ENCODE measurements at regions not wholly inside any gene's neighbourhood (a gene's known extent, or its start where the extent isn't known, plus 50 kb on each side); places are given as distances from the start of the nearest gene placed in this dataset.

DNA sequence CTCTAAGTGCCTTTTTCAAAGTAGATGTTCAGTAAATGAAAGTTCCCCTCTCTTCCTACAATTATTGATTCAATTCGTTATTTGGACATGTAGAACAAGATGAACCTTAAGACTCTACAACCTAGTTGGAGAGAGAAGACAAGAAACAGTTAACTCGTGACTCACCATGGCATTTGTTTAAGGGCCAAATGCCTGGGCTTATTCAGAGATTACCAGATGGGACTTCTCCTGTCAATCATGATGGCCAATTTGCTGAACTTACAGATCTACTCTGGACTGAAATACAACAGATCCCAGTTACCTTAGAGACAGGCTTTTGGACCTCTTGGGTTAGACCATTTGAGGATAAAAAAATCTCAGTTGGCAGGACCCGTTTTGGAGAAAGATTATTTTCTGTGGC is 93.5 kb downstream of the C1orf94 start:
- DNase-seq: no peak

DNA sequence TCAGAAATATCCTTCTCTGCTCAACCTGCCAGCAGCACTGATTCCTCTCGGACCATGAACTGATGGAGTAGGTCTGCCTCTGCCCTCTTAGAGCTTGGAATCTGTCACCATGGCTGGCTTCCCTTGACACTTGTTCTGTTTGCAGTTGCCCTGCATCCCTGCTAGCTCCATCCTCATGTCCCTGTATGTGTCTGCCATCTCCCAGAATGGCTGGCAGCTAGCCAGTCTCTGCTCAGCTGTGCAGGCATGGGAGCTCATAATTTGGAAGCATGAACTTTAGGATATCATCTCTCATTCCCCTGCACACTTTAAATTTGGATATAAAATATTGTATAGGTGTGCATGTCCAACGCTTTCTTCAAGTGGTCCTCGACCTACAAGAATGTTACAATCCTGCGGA is 95.4 kb downstream of the C1orf94 start:
- DNase-seq: no peak

DNA sequence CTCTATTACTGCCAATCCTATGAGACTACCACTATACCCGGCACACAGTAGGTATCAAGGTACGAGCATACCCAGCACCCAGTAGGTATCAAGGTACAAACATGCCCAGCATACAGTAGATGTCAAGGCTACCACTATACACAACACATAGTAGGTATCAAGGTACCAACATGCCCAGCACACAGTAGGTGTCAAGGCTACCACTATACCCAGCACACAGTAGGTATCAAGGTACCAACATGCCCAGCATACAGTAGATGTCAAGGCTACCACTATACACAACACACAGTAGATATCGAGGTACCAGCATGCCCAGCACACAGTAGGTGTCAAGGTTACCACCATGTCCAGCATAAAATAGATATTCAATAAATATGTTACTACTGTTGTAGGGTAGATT is 98.4 kb downstream of the C1orf94 start:
- DNase-seq: no peak

DNA sequence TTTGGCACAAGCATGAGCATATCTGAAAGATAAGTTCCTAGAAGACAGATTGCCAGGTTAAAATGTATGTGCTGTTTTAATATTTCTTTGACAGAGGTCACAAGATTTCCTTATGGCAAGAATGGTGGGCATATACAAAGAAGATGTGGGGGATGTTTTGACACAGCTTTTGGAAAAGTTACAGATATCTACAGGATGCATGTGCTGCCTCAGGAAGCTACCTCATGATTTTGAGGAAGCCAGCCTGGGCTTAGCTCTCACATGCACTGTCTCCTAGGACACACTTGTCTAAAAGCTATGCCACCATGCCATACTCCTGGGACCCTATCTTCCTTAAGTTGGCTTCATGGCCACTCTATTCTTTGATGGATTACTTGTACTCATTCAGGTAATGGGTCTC is 99.9 kb downstream of the C1orf94 start:
- DNase-seq: no peak

DNA sequence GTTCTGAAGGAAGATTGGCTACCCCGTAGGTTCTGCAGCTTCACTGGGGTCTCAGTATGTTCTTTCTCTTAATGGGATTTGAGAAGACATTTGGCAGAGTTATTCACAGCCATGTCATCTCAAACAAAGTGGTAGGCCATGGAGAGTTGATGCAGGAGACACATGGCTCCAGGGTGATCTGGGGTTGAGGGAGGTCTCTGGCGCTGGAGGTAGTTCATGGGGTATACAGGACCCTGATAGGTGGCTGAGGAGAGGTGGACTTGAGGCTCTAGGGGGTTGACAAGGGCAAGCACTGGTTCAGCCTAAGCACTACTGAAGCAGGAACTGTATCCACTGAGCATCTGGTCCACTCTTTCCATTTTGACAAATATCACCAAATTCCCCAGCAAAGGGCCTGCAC is 100.4 kb downstream of the C1orf94 start:
- DNase-seq: no peak

DNA sequence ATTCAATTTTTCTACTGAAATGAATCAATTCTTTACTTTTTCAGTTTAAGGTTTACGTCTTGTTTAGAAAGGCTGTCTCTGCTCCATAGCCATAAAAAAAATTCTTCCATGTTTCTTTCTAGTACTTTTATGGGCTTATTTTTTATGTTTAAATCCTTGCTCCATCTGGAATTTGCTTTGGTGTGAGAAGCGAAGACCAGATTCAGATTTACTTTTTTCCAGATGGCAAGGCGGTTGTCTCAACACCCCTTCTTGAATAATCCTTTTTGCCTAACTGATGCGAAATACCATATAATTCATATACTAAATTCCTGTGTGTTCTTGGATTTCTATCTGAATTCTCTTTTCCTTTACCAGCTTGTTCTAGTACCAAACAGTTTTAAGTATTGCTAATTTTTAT is 101.5 kb downstream of the C1orf94 start:
- DNase-seq: no peak

DNA sequence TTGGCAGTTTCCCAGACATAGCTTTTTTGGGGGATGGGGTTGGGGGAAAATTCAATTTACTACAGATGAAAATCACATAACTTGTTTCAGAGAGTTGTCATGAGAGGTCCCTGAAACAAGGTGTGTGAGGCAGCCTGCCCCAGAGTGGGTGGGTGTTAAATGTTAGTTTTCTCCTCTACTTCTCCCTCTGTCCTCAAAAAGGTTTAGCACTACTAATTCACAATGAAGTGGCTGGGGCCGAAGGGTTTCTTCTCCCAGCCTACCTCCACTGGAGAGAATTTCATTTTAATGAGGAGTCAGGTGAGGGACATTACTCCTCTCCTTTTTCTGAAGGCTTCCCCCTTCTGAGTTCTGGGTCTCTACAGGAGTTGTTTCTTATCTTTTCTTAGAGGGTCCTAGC is 103.3 kb downstream of the C1orf94 start:
- no peak for DNase-seq

DNA sequence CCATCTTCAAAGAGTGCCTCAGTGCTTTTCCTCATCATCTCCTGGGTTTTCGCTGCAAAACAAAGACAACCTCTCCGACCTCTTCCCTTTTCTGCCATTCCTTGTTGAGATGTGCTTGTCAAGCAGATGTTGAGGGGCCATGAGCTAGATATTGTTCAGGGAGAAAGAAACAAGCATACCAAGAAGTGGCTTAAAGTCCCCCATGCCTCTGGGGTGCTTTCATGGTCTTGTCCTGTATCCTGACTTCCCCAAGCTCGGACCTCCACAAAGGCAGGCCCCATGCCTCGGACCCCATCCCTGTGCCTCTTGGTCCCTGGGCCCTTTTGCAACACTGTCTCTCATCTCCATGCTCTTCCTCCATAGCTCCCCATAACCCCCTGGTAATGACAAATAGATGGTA is 103.8 kb downstream of the C1orf94 start:
- DNase-seq: no peak

DNA sequence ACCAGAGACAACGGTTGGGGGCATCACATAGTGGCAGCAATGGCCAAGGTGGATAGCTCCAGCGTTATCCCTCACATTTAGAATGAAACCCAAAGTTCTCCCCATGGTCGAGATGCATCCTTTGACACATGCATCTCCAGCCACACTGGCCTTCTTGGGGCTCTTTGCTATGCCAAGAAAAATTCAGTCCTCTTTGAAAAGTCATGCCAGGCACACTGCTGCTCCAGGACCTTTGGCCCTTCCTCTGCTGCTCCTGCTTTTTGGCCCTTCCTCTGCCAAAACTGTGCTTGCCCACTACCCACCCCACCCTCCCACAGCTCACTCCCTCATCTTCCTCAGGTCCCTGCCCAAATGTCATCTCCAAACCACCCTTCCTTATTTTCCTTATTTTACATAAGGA is 106.4 kb downstream of the C1orf94 start:
- no peak for DNase-seq

DNA sequence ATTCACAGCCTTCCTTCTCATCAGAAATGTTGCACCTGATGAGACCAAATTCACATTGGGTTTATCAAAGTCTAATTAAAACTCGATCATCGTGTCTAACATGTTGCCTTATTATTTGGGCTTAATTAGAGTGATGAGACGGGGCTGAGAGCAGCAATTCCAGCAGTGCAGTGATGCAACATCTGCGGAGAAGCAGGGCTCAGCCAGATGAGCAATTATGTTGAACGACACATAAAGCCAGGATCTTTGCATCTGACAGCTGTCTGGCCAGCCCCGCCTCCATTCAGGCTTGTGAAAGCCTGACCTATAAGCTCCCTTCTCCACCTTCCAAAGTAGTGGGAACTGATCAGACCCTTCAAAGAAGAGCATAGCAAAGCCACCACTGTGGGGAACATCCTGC is 109.8 kb downstream of the C1orf94 start:
- DNase-seq: no peak

DNA sequence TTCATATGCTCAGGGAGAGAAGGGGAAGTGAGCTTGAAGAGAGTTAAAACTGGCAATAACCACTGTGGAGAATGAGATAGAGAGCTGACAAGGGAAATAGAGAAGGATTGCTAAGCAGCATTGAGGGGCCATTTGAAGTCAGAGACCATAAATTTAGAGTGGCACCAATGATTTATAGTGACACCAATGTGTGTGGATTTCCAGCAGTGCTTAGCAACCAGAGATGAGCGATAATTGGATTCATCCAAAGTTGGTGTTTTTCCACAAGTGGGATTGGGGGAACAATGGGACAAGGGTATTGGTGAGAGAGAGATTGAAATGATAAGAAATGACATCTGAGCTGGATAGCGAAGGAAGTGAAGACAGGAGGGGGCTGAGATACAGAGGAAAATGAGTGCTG is 114.1 kb downstream of the C1orf94 start:
- no peak for DNase-seq

DNA sequence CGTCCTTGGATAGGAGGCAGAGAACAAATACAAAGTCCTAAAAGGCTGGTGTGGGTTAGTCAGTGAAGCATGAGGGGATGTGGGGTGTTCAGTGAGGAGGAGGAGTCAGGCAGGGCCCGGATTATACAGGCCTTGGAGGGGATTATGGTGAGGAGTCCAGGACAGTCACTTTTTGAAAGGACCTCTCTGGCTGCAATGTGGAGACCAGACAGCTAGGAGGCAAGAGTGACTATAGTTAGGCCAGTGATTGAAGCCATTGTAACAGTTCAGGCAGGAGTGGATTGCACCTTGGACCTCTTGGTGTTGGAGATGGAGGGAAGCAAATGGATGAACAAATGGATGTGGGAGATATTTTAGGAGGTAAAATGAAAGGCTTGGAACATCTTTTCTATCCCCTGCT is 115.8 kb downstream of the C1orf94 start:
- DNase-seq: no peak

DNA sequence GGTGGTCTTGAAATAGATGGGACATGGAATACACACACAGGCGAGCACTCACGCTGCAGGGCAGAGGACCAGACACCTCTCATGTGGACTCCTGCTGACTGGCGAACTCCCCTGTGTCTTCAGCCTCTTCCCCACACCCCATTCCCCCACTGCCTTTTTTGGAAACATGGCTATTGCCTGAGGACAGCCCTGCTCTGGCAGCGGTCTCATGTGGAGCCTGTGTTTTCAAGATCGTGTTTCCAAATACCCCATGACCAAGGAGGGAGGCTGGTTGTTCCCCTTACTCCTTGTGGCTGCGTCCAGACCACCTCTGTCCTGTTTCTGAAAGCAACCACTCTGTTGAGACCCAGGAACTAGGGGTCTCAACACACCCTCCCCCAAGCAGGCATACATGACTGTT is 119.4 kb downstream of the C1orf94 start:
- DNase-seq: no peak

DNA sequence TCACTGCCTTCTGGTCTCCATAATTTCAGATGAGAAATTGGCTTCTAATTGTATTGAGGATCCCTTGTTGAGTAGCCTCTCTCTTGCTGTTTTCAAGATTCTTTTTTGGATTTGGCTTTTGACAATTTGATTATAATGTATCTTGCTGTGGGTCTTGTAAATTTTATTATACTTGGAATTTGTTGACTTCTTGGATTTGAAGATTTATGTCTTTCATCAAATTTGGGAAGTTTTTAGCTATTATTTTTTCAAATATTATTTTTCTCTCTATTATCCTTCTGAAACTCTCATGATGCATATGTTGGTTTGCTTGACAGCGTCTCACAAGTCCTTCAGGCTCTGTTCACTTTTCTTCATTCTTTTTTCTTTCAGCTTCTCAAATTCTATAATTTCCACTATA is 126.1 kb downstream of the C1orf94 start:
- DNase-seq: no peak

DNA sequence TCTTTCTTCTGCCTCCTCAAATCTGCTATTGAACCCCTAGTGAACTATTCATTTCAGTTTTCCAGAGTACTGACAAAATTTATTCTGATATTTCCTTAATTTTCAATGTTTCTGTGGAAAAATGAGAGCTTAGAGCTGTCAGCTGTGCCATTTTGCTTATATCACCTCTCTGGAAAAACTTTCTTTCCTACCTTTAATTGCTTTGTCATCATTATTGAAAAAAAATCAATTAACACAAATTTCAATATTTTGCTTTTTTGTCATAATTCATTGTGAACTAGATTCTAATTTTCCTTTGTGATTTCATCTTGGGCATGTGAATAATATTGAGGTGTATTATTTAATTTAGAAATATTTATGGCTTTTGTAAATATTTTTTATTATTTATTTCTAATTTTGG is 126.5 kb downstream of the C1orf94 start:
- DNase-seq: no peak

DNA sequence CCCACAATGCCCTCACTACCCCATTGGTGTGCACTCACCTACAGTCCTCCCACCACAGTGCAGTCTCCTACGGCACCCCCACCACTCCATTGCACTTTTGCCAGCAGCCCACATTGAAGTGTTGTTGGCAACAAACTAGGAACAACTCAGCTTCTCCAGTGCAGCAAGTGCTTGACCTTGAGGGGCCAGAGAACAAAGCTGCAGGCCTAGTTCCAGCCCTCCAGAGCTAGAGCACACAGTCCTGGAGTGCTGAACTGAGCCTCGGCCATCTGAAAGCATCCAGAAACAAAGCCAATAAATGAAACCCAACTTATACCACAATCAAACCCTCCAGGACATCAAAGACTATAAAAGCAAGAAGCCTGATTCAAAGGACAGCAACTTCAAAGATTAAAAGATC is 129.9 kb downstream of the C1orf94 start:
- DNase-seq: no peak

DNA sequence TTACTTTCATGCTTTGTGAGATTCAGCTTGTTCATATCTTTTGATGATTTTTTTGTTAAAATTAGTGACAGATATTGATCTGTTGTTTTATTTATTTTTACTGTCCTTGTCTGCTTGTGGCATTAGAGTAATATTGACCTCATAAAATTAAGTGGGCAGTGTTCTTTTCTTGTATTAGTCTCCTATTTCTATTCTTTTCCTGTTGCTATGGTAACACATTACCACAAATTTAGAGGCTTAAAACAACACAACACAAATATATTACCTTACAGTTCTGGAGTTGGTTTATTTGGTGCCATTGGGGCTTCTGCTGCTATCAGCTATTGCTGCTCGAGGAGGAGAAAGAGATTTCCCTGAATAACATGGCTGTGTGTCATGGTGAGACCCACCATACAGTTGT is 135.7 kb downstream of the C1orf94 start:
- no peak for DNase-seq

DNA sequence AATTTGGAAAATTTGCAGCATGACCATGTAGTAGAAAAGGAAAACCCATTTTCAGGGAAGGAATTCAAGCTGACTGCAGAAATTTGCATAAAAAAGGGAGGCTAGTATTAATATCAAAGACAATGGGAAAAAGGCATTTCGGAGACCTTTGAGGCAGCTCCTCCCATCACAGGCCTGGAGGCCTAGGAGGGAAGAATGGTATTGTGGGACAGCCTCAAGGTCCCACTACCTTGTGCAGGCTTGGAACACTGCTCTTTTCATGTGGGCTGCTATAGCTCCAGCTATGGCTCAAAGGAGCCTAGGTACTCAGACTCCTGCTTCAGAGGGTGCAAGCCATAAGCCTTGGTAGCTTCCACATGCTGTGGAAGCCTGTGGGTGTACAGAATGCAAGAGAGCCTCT is 139.3 kb downstream of the C1orf94 start:
- DNase-seq: no peak

DNA sequence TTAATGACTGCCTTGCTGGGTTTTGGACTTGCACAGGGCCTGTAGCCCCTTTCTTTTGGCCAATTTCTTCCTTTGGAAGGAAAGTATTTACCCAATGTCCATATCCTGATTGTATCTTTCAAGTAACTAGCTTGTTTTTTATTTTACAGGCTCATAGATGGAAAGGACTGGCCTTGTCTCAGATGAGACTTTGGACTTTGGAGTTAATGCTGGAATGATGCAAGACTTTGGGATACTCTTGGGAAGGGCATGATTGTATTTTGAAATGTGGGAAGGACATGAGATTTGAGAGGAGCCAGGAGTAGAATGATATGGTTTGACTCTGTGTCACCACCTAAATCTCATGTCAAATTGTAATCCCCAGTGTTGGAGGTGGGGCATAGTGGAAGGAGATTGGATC is 140.1 kb downstream of the C1orf94 start:
- DNase-seq: no peak

DNA sequence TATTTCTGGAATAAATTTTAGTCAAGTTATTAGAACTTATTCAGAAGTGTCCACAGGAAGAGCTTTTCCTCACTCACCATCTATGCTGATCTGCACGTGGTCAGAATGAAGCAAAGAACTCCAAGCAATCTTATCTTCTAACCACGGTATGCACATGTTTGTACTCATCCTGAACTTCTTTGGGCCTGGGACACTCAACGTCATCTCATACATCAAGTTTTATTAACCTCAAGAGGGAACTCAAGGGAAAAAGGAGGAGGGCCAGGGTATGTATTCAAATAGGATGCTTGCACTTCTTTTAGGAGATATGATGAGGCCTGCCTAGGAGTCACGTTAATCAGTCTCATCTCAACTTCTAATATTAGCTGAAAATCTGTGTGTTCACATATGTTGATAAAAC is 142.5 kb downstream of the C1orf94 start:
- DNase-seq: no peak

DNA sequence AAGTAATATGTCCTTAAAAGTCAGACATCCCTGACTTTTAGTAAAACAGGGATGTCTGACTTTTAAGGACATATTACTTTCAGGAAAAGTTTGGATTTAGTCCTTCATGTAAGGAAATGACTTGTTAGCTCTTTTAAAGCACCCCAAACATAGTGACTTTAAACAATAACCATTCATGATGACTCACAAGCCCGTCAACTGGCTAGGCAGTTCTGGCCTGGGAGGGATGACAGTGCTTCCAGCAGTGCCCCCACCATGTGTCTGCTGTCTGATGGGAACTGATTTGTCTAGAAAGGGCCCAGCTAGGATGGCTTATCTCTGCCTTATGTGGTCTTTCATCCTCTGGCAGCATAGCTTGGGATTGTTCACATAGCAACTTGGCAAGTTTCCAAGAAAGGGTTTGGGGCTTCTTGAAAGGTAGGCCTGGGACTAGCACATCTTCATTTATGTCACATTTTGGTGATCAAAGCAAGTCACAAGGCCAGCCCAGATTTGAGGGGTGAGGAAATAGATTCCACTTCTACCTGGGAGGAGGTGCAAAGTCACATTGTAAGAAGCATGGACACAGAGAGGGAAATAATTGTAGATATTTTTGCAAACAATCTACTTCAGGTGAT is 143.5 kb downstream of the C1orf94 start:
- no peak for DNase-seq

DNA sequence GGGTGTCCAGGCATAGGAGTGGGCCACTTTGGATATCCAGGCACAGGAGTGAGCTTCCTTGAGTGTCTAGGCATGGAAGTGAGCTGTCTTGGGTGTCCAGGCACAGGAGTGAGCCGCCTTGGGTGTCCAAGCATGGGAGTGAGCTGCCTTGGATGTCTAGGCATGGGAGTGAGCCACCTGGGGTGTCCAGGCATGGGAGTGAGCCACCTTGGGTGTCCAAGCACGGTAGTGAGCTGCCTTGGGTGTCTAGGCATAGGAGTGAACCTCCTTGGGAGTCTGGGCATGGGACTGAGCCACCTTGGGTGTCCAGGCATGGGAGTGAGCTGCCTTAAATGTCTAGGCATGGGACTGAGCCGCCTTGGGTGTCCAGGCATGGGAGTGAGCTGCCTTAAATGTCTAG is 146.3 kb downstream of the C1orf94 start:
- no peak for DNase-seq

DNA sequence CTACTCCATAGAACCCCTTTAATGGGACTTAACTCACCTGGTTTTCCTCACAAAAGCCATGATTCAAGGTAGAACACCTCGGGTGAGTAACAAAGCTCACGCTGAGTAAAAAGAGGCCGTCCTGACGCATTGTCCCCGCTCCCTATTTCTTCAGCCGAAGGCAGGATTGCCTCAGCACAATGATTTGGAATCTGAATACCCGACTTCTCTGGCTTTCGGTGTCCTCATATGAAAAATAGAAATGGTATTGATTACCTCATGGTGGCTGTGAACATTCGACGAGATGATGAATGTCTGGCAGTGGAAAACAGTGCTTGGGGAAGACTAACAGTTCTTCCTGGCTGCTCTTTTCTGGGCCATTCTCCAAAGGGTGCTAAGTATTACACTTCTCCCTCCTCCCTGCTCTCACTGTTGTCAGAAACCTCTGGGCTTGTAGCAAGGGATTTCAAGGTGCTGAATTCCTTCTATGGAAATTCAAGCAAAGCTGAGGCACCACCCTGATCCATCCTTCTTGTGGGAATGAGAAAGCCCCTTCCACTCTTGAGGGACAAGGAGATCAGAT is 148.3 kb downstream of the C1orf94 start:
- DNase-seq: no peak

DNA sequence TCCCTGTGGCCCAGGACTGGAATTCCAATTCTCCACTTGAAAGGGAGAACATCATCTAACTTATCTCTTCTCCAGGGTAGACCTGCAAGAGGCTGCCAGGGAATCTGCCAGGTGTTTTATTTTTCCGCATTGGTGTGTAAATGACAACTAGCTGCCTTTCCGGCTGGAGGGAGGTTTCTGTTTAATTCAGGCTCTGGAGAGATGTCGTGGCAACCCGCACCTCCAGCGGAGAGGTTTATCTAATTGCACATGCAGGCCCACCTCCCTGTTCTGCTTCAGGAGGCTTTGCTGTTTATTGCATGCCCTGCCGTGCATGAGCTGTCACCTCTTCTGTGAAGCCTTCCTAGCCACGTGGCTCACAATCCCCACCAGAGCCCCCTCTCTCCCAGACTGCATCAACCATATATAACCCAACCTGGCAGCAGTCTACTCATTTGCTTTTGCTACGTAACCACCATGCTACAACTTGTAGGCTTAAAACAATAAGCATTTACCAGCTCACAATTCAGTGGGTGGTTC is 151.6 kb downstream of the C1orf94 start:
- DNase-seq: no peak

DNA sequence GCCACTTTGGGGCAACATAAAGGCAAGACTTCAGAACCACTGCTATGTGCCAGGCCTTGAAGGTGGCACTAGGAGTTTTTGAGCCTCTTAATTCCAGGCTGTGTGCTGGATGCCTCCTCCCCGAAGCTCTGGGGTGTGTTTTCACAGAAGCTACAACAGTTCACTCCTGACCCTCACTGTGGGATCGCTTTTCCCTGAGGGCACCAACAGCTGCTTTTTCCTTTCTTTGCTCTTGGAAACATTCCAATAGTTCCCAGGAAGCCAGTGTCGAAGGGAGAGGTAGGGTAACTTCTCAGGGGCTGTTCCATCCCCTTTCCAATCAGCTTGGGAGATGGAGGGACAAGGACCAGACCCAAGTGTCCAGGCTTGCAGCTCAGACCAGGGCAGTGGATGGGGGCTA is 153.4 kb downstream of the C1orf94 start:
- DNase-seq: no peak

Data from stimulated activated CD8-positive, alpha-beta memory T cell treated with anti-CD3 and anti-CD28 coated beads, Interleukin-4, amount 100 ng/mL, for 48 hours (primary cell).